Caco-2 (cell line): ENCODE measurements at regions not wholly inside any gene's neighbourhood (a gene's known extent, or its start where the extent isn't known, plus 50 kb on each side); places are given as distances from the start of the nearest gene placed in this dataset.

Experiments used
- BruUV-seq: library from RNA; stranded (reverse); fragments of 400-500 nt; replicated peaks from 2 replicates; lab custom pipeline; 2021; lab: Mats Ljungman, UMichigan
- CTCF ChIA-PET: fragments of 300-600 bp; sonication (Branson Sonifier 250); formaldehyde crosslinking; loops from one replicate; lab custom pipeline; 2022; ENCODE audit warnings: antibody characterized with exemption; lab: Charles Lee
- POLR2A ChIA-PET: fragments of 300-600 bp; sonication (Branson Sonifier 250); formaldehyde crosslinking; loops from one replicate; lab custom pipeline; 2022; ENCODE audit warnings: antibody characterized with exemption; lab: Charles Lee
- DNase-seq, 2 experiments: peaks; one replicate each; pipeline versions ENCODE4 v3.0.0 to v3.0.0-alpha.2; 2020 to 2022
- H3K27me3 ChIP-seq: replicated peaks from 2 replicates; pipeline ENCODE4 v1.6.0; 2011; ENCODE audit warnings: low read length; ENCODE audit not compliant: control insufficient read depth, insufficient read depth
- H3K36me3 ChIP-seq: 2 replicates; pipeline ENCODE4 v1.5.1; 2011; ENCODE audit warnings: low read length; ENCODE audit not compliant: control insufficient read depth, insufficient read depth
- H3K4me1 ChIP-seq: fragments of 250-450 bp; sonication (Bioruptor Pico); 2 replicates; pipeline ENCODE4 v1.5.1; 2020; ENCODE audit warnings: mild to moderate bottlenecking
- H3K4me3 ChIP-seq: 2 replicates; pipeline ENCODE4 v1.5.1; 2011; ENCODE audit warnings: low read depth, mild to moderate bottlenecking, control low read depth, low read length
- H3K9me3 ChIP-seq: fragments of 250-450 bp; sonication (Bioruptor Pico); 2 replicates; pipeline ENCODE4 v1.5.1; 2020; ENCODE audit warnings: mild to moderate bottlenecking, moderate library complexity
- H3K27ac Mint-ChIP-seq: one replicate; pipeline ENCODE4 v1.8.0; 2022; ENCODE audit warnings: mixed read lengths; ENCODE audit not compliant: unreplicated experiment
- H3K27me3 Mint-ChIP-seq: one replicate; pipeline ENCODE4 v1.8.0; 2022; ENCODE audit warnings: mixed read lengths; ENCODE audit not compliant: insufficient read depth, unreplicated experiment
- H3K36me3 Mint-ChIP-seq: one replicate; pipeline ENCODE4 v1.8.0; 2022; ENCODE audit warnings: mild to moderate bottlenecking, mixed read lengths; ENCODE audit not compliant: insufficient read depth, unreplicated experiment
- H3K4me1 Mint-ChIP-seq: one replicate; pipeline ENCODE4 v1.8.0; 2022; ENCODE audit warnings: low read depth, mixed read lengths; ENCODE audit not compliant: unreplicated experiment
- H3K4me3 Mint-ChIP-seq: one replicate; pipeline ENCODE4 v1.8.0; 2022; ENCODE audit warnings: mild to moderate bottlenecking, moderate library complexity, mixed read lengths; ENCODE audit not compliant: unreplicated experiment
- H3K9me3 Mint-ChIP-seq: one replicate; pipeline ENCODE4 v1.8.0; 2022; ENCODE audit warnings: mixed read lengths; ENCODE audit not compliant: unreplicated experiment
- CTCF ChIP-seq, 2 experiments: fragments of 200-600 bp in 1 of 2; IDR thresholded peaks; 1 replicate in 1 of 2; 2 replicates in 1 of 2; pipeline versions ENCODE4 v1.5.1 to v1.8.0; 2011 to 2022; ENCODE audit warnings: antibody characterized with exemption in 1 of 2, control low read depth in 1 of 2, inconsistent platforms in 1 of 2, low read depth in 1 of 2, low read length in 1 of 2, mild to moderate bottlenecking in 1 of 2, moderate library complexity in 1 of 2; ENCODE audit not compliant: insufficient read depth in 1 of 2, severe bottlenecking in 1 of 2, unreplicated experiment in 1 of 2
- intact Hi-C: fragments of 100-400 bp; cut with micrococcal nuclease; formaldehyde crosslinking; loops from one replicate; pipeline ENCODE4 v1.10.0; 2022; ENCODE audit not compliant: unreplicated experiment

DNA sequence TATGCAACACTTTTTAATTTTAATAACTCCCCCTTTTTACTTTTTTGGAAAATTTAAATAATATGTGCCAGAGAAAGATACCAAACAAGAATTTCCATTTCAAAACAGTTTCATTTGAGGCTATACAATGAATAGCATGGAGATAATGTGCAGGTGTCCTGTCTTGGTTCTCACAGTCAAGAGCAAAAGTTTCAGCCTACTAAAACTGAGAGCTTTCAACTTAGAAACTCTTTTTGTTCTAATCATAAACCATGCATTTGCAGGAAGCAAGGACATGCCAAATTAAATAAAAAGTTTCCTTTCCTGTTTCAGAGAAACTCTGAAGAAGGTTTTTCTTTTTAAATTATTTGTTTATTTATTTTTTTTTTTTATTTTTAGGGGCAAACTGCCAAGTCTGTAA lies 1165.6 kb upstream of the SEMA6A start:
- POLR2A ChIA-PET: no interaction called here
- H3K9me3 Mint-ChIP-seq: no peaks in the 10 kb centered on the region
- H3K27me3 Mint-ChIP-seq: no peaks in the 10 kb centered on the region
- no peak overlapping the region for H3K4me3 Mint-ChIP-seq
- CTCF ChIA-PET: no interaction called here
- H3K27ac Mint-ChIP-seq: no peak overlapping the region
- Histone ChIP-seq H3K4me1 (peaks cover 6% of the 10 kb centered on the region; the same call in 1 of the 2 replicates), H3K9me3 (no peaks in the 10 kb centered on the region), H3K27me3 (no peaks in the 10 kb centered on the region), H3K36me3 (no peaks in the 10 kb centered on the region), H3K4me3 (no peak overlapping the region)
- peaks cover 7% of the 10 kb centered on the region for H3K4me1 Mint-ChIP-seq
- DNase-seq: no peak
- BruUV-seq: no TSS peak
- TF ChIP-seq CTCF (IDR thresholded peaks at IDR 0.05; ENCODE audit: insufficient read depth in 1 of 2, low read depth in 1 of 2, low read length in 1 of 2, severe bottlenecking in 1 of 2, unreplicated experiment in 1 of 2): no peak
- H3K36me3 Mint-ChIP-seq: no peaks in the 10 kb centered on the region
- intact Hi-C loops: no loop called here

DNA sequence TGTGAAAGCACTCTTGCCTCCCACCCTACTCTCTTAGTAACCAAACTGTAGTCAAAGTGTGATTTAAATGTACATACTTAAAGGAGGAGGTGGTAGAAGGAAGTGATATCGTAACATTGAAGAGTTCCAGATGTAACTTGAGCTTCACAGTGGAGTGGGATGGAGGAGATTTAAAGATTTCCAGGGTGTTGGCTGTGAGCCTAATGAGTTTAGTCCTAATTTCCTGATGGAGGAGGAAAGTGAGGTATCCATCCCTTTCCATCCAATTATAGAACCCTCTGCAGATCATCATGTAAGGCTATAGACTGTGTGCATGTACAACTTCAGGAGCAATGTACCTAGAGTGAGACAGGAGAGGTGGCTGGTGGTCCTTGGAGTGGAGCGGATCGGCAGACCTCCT lies 1163.9 kb upstream of the SEMA6A start:
- H3K27me3 ChIP-seq: no peaks in the 10 kb centered on the region
- Mint-ChIP-seq H3K27me3 (no peaks in the 10 kb centered on the region), H3K4me3 (no peak overlapping the region), H3K4me1 (peaks cover 7% of the 10 kb centered on the region), H3K36me3 (no peaks in the 10 kb centered on the region), H3K9me3 (no peaks in the 10 kb centered on the region), H3K27ac (no peak overlapping the region)
- BruUV-seq: no TSS peak
- no peak for TF ChIP-seq CTCF (IDR thresholded peaks at IDR 0.05; ENCODE audit: insufficient read depth in 1 of 2, low read depth in 1 of 2, low read length in 1 of 2, severe bottlenecking in 1 of 2, unreplicated experiment in 1 of 2)
- H3K4me3 ChIP-seq: no peak overlapping the region
- no peaks in the 10 kb centered on the region for H3K9me3 ChIP-seq
- no peaks in the 10 kb centered on the region for H3K36me3 ChIP-seq
- no peak for DNase-seq
- H3K4me1 ChIP-seq: peaks cover 6% of the 10 kb centered on the region; the same call in 1 of the 2 replicates
- intact Hi-C loops: no loop called here
- CTCF ChIA-PET: no interaction called here
- POLR2A ChIA-PET: no interaction called here

GRCh38 chr5:117736698-117737097 lies 1162.1 kb upstream of the SEMA6A start:
- Histone ChIP-seq H3K36me3 (no peaks in the 10 kb centered on the region), H3K4me1 (peaks cover 3% of the 10 kb centered on the region; the same call in 1 of the 2 replicates), H3K9me3 (no peaks in the 10 kb centered on the region), H3K4me3 (no peak overlapping the region), H3K27me3 (no peaks in the 10 kb centered on the region)
- Mint-ChIP-seq H3K4me1 (peaks cover 3% of the 10 kb centered on the region), H3K4me3 (no peak overlapping the region), H3K27me3 (no peaks in the 10 kb centered on the region), H3K27ac (no peak overlapping the region), H3K36me3 (no peaks in the 10 kb centered on the region), H3K9me3 (no peaks in the 10 kb centered on the region)
- BruUV-seq: no TSS peak
- no peak for TF ChIP-seq CTCF (IDR thresholded peaks at IDR 0.05; ENCODE audit: insufficient read depth in 1 of 2, low read depth in 1 of 2, low read length in 1 of 2, severe bottlenecking in 1 of 2, unreplicated experiment in 1 of 2)
- ChIA-PET POLR2A (no interaction called here), CTCF (no interaction called here)
- DNase-seq: no peak
- intact Hi-C loops: no loop called here
